Upper lobe of left lung (tissue), 4 donors: ENCODE measurements at regions not wholly inside any gene's neighbourhood (a gene's known extent, or its start where the extent isn't known, plus 50 kb on each side); places are given as distances from the start of the nearest gene placed in this dataset.

Experiments
- CTCF ChIP-seq, 6 experiments: fragments of 450-650 bp in 4 of 6; fragments of 200-600 bp in 2 of 6; sonication (generic) in 2 of 6; IDR thresholded peaks; one replicate each; pipeline ENCODE4 v1.5.1; 2016 to 2019; ENCODE audit warnings: antibody characterized with exemption in 6 of 6
- EP300 ChIP-seq, 4 donors: sonication (generic); formaldehyde crosslinking; IDR thresholded peaks; one replicate each; pipeline ENCODE4 v1.5.1; 2017; ENCODE audit warnings: antibody characterized with exemption in 4 of 4, control low read depth in 2 of 4
- POLR2A ChIP-seq, 4 donors: fragments of 450-650 bp; IDR thresholded peaks; one replicate each; pipeline ENCODE4 v1.5.1; 2016 to 2017; ENCODE audit warnings: antibody characterized with exemption in 4 of 4, mild to moderate bottlenecking in 2 of 4
- POLR2AphosphoS5 ChIP-seq, 2 donors: sonication (generic); formaldehyde crosslinking; IDR thresholded peaks; one replicate each; pipeline ENCODE4 v1.5.1; 2017; ENCODE audit warnings: antibody characterized with exemption in 2 of 2

GRCh38 chr12:4026517-4026916 lies 153.3 kb upstream of the PARP11 start:
- no peak for TF ChIP-seq POLR2A (IDR thresholded peaks at IDR 0.05)
- TF ChIP-seq CTCF (IDR thresholded peaks at IDR 0.05) = no peak
- TF ChIP-seq POLR2AphosphoS5 (IDR thresholded peaks at IDR 0.05) = no peak
- TF ChIP-seq EP300 (IDR thresholded peaks at IDR 0.05) = no peak
